HG03064 (cell line): ENCODE measurements at regions not wholly inside any gene's neighbourhood (a gene's known extent, or its start where the extent isn't known, plus 50 kb on each side); places are given as distances from the start of the nearest gene placed in this dataset.

Experiments
- ATAC-seq: cut with Tn5 transposase; IDR thresholded peaks from one replicate; pipeline ENCODE4 v1.9.1; 2021; ENCODE audit warnings: low read depth; ENCODE audit not compliant: unreplicated experiment

DNA sequence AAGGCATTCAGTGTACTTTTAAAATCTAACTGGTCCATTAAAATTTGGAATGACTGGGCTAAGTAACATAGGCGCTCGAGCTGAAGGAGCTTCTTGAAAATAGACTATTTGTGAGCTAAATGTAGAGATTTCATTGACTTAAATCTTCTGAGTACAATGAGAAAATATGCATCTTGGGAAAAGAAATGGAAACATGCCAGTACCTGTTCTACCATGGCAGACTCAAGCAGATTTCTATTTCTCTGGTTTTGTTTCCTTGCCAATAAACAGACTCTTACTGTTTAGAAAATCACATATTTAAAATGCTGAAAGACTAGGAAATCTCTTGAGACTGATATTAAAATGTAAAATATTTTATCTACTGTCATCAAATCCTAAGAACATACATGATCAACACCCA, 678.1 kb downstream of the FAT4 start:
- no peak for ATAC-seq

DNA sequence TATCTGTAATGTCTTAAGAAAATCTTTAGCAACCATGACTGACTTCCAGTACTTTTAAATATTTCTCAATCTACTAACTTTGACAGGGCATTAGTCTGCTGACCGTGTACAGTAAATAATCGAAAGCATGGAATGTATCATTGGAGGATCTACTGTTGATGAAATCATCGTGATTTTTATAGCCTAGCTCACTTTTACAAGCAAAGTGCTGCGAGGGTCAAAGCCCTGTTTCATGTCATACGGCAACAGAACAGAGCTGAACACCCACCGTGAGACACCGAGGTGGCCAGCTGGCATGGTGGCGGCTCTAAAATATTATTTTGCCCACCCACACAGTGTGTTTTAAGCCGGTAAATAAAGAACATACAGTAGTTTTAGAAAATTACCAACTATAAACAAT, 679.3 kb downstream of the FAT4 start:
- no peak for ATAC-seq

DNA sequence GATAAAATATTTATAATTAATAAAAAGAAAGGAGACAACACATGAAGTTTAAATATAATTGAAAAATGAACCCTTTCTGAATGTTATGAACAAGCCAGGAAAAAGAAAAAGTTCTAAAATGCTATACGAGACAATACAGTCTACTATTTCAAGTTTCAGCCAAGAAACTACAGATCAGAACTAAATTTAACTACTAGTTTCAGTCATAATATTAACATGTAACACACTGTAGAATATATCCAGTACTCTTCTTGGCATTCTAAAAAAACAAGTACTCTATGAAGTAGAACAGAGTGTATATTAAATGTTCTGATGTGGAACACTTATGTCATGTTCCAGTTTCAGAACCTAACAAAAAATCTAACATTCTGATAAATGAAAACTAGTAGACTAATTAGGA, 679.7 kb downstream of the FAT4 start:
- ATAC-seq = no peak

DNA sequence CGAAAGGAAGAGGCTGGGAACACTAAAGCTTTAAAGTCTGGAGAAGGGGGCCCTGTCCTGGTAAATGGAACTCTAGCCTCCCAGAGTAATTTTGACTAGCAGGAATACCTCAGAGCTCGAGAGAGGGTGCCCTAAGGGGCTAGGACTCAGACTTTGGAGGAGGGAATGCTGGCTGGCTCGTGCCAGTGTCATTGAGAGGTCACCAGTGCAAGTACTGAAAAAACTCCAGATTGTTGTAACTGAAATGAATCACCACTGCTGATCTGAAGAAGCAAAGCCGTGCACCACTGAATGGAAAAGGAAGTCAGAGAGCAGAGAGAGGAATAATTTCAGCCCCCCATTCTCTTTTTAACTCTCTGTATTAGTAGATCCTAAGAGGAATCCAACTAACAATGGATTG, 690.2 kb downstream of the FAT4 start:
- no peak for ATAC-seq

DNA sequence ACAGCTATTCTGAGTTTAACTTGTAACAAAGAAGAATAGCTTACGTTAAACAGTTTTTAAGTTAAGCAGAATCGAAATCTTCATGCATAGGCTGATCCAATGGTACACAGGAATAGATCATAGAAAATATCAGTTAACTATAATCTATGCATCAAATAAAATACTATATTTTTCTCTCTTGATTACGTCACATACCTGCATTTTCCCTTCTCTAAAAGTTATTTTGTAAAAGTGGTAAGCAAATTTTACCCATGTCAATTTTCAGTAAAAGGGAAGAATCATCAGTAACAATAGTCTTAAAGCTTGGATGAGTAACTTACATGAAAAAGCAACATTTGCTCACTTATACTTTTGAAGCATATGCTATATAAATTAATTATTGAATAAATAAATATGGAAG, 692.4 kb downstream of the FAT4 start:
- ATAC-seq = no peak

DNA sequence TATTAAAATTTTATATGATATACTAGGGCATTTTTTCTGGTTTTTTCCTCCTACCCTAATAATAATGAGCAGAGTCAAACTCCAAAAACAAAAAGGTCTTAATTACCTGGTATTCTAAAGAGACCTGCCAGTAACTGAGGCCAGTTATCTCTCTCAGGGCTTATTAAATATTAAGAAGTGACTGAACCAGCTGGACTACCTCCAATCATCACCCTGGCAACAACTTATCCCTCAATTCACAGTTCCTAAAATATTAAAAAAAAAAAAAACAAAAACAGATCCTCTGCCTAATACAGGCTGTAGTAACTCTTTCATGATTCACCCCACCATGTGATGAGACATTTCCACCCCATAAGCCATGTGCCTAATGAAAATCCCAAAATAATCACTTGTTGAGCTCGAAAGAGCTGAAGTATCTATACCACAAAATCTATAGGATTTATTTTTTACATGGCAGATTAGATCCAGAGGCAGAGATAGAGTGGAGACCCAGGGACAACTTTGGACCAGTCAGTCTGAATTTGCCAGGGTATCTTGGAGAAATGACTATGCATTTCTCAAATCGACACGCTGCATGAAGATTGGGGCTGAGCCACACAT, 698.0 kb downstream of the FAT4 start:
- ATAC-seq = no peak

DNA sequence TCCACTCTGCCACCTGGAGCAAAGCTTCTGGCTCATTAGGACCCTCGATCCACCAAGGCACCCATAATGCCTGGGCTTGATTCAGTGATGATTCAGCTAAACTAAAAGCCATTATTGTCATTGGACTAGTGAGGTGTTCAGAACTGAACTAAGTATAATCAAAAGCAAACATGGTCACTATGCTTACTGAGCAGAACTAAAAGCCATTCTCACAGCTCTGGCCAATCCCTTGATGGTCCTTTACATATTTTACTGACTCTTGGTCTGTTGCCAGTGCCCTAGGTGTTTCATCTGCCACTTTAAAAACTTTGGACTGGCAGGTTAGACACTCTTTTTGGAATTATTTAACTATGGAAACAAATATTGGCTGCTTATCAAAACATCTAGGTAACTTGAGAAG, 703.5 kb downstream of the FAT4 start:
- ATAC-seq = no peak

DNA sequence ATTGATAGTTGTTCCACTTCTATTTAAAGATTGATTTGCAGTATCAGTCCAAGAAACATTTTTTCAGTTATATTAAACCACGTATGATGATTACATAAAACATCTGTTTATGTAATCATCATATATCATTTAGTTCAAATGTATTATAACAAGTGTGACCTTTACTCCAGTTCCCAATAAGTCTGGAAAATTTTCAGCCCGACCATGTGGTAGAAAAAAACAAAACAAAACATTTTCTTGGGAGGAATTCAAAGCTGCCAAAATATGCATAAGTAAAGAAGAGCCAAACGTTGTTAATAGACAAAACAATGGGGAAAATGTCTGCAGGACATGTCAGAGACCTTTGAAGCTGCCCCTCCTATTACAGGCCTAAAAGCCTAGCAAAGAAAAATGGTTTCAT, 709.1 kb downstream of the FAT4 start:
- ATAC-seq = no peak

DNA sequence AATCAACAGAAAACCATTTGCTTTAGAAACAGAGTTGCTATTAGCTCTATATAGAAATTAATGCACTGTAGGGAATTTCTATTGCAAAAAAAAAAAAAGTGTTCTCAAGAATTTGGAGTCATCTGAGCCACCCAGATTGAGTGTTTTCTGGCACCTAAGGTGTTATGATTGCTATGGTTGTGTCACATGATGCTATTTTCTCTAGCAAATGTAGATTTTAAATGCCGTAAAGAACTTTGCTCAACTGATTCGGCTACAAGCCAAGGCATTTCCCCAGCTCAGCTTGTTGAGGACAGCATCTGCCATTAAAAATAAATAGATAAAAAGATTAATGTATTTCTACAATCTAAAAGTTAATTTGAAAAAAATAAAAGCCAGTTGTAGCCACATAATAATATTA, 712.8 kb downstream of the FAT4 start:
- no peak for ATAC-seq

DNA sequence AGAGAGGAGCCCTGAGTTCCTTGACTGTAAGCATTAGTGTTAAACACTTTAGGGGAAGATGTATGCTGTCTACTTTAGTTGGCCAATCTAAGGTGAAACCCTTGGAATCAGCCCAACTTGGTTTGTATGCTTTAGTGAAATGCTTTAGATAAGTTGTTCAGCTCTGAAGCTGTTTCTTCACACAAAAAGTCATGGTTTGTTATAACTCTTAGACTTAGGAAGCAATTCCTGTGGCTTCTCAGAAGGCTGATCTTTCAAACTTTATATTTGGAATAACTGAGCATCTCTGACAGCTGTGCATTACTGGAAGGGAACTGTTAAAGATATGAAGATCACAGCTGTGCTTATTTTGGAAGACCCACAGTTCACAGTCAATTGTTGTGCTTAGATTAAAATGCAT, 714.1 kb downstream of the FAT4 start:
- no peak for ATAC-seq

DNA sequence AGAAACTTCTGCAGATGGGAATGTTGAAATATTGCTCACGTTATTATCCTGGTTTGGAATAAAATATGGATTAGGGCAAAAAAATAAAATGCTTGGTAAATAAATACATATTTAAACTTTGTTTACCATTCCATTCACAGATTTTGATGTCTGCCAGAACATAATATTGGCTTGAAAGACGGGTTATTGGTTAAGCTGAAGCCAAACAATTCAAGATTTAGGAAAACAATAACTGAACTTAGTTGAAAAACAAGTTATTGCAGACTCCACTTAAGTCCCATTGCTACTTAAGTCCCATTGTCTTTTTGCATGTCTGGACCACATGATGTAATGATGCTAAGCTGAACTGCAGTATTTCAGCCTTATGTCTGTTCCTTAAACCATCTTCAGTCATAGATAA, 722.5 kb downstream of the FAT4 start:
- ATAC-seq = no peak

DNA sequence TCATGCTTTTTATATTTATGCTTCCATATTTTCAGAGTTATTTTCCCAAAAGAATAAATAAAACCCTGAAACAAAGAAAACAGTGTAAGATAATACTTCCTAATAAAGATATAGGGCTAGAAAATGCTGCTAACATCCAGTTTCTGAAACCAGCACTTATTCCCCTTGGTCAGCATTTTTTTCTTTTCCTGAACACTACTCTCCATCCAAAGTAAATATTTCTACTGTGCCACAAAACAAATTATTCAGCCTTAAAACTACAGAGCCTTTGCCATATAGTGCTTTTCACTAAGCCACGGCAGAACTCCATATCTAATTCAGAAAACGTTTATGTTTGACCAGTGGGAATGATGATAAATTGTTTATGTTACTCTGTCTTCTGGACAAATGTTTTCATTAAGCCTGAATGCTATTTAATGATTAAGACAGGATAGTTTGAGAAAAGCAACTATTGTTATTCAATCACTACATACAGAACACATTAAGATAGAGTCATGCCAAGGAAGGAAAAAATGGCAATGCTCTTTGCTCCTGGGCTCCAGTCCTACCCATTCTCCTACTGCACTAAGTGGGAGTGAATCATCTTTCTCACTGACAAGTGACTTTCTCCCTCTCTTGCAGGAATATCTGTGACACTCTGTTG, 723.9 kb downstream of the FAT4 start:
- no peak for ATAC-seq

DNA sequence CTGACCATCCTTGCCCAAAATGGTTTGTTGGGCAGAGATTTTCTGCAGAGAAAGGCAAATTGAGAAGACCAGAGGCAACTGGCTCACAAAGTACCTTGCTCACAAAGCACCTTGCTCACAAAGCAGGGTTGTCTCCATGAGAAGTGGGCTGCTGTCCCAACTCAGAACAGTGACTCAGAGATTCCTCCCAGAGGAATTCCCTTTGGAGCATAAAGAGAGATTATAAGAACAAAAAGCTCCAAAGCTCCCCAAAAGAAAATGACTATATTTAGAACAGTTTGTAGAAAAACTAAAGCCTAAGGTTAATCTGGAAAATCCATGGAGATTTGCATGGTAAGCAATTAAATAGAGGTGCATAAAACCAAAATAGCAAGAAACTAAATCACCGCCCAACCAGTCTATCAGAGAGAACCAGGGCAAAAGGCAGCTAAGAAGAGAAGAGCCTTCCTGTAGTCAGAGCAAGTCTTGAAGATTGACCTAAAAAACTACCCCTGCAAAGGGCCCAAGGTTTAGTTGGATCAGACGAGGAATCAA, 731.4 kb downstream of the FAT4 start:
- ATAC-seq = no peak

DNA sequence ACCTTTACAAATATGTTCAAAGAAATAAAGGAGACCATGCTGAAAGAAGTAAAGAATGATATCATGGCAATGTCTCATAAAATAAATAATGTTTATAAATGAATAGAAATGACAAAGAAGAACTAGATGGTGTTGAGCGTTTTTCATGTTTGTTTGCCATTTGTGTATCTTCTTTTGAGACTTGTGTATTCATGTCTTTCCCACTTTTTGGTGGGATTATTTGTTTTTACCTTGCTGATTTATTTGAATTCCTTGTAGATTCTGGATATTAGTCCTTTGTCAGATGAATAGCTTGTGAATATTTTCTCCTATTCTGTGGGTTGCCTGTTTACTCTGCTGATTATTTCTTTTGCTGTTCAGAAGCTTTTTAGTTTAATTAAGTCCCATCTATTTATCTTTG, 732.4 kb downstream of the FAT4 start:
- ATAC-seq = no peak

DNA sequence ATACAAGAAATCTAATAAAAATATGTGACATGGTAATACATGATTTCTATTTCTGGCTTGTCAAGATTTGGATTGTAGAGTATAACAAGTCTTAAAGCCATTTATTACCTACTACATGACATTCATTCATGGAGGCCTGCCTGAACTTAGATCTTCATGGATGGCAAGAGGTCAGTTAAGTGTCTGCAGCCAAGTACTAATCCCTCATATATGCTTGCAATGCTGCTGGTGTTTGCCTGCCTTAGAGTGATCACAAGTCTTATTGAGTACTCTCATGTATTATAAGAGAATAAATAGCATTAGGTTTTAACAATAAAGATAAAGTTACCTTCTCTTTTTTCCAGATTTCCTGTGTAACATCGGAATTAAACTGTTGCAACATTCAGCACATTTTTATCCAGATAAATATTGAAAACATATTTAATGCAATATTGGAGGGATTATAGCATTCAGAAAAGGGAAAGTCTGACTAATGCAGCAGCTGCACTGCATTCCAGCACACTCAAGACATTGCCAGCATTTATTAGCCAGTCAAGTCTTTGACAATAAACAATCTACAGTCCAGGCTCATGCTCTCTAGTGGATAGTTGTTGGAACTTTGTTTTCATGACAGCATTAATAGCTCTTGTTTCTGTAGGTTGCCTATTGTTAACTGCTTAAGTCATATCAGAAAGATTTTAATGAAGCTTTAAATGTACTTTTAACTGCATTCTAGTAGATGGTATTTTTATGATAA, 737.1 kb downstream of the FAT4 start:
- no peak for ATAC-seq

DNA sequence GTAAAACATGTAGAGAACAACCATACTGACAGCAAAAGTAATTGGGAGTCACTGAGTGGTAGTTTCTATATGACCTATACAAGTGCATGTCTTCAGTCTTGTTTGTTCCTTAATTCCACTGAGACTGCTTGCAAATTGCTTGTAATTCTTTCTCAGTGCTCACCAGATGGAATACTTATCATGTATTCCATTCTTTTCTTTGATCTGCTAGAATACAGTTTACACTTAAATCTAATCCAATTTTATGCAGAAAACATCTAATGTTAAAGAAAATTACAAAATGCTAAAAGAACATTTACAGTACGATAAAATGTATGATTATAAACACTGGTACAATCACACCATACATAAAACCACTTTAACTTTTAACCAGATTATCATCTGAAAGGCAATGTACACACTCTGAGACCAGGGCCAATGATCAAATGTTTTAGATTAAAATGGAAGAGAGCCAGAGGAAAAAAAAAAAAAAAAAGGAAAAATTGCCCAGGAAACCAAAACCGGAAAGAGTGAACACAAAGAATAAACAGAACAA, 741.4 kb downstream of the FAT4 start:
- ATAC-seq = no peak

DNA sequence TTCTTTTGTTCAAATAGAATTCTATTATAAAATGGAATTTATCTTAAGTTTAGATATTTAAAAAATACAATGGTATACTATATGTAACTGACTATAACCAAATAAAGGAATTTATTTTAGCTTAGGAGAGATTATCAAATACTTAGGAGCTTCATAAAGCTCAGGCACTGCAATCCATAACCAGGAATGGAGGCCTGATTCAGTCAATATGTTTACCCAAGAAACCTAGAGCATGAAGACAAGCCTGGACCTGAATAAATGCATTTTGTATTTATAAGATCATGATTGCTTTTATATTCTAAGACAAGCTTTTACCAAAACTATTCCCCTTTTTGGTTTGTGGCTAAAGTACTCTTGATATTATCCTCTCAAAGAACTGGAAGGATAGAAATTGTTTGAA, 742.6 kb downstream of the FAT4 start:
- ATAC-seq = no peak

DNA sequence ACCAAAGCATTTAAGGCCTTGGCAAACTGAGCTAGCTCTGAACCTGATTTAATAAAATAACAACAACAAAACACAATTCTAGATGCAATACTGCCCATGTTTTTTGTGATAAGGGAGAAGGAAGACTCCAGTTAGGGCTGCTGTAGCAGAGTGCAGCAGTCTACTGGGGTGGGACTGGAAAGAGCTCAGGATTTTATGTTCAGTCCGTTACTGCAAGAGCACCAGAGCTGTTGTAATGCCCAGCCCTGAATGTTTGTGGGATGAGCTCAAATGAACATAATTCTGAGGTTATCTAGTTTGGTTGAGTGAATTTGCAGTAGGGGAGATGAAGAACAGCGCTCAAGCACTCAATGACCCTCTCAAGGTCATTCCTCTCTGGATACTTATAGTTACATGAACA, 743.8 kb downstream of the FAT4 start:
- ATAC-seq = no peak

DNA sequence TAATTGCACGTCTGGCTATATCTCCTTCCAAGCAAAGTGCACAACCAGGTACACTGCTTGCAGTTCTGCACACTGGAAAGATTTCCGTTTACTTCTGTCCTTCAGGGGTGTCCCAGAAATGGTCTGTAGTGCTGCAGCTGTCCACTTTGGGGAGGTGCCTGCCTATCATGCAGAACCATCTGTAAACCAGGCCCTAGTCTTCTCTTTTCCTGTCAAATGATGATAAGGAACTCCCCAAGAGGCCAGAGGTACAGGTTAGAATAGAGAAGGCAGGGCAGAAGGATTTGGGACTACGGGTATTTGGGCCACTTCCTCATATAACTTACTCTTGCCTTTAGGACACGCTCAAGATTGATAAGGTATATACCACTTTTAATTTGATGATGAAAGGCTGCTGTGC, 746.9 kb downstream of the FAT4 start:
- ATAC-seq = no peak

DNA sequence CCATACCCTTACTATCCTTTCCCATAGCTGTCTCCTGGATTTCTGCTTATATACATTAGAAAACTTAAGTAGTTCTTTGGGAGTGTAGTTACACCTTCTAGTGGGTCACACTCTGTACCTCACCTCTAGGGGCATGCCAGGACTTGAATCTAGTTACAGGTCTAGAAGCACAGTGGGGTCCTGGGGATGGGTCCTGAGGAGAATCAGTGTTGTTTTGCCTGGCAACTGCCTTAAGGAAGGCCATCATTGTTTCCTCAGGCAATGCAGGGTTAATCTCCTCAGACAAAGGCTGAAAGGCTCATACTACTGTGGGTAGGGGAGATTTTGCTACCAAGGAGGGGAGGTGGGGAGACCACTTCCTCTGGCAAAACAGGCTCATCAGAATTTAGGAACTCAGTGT, 750.3 kb downstream of the FAT4 start:
- no peak for ATAC-seq
